OCI-LY1 (cell line): ENCODE measurements at regions not wholly inside any gene's neighbourhood (a gene's known extent, or its start where the extent isn't known, plus 50 kb on each side); places are given as distances from the start of the nearest gene placed in this dataset.

Experiments used
- H2AFZ ChIP-seq: fragments of 200-600 bp; sonication (generic), shearing (Covaris generic); 2 replicates; pipeline ENCODE4 v1.6.0; 2014; ENCODE audit warnings: antibody characterized with exemption, mild to moderate bottlenecking, low read length
- H3F3A ChIP-seq: fragments of 200-600 bp; sonication (generic), shearing (Covaris generic); 2 replicates; pipeline ENCODE4 v1.6.0; 2014; ENCODE audit warnings: mild to moderate bottlenecking, antibody characterized with exemption, low read length, moderate library complexity; ENCODE audit not compliant: insufficient read depth
- H3K27ac ChIP-seq: fragments of 200-600 bp; sonication (generic); 2 replicates; pipeline ENCODE4 v1.5.1; 2014; ENCODE audit warnings: low read length, mixed run types, mild to moderate bottlenecking, low read depth; ENCODE audit not compliant: poor library complexity, severe bottlenecking
- H3K27me3 ChIP-seq: fragments of 200-600 bp; sonication (generic); 2 replicates; pipeline ENCODE4 v1.6.0; 2014; ENCODE audit warnings: antibody characterized with exemption, mild to moderate bottlenecking, low read length, moderate library complexity; ENCODE audit not compliant: insufficient read depth
- H3K36me3 ChIP-seq: fragments of 200-600 bp; sonication (generic); 2 replicates; pipeline ENCODE4 v1.6.1; 2014; ENCODE audit warnings: mild to moderate bottlenecking, antibody characterized with exemption, low read length, moderate library complexity, mixed read lengths; ENCODE audit not compliant: insufficient read depth
- H3K4me1 ChIP-seq: fragments of 200-600 bp; sonication (generic); 2 replicates; pipeline ENCODE4 v1.5.1; 2014; ENCODE audit warnings: mild to moderate bottlenecking, low read length, moderate library complexity; ENCODE audit not compliant: insufficient read depth, severe bottlenecking
- H3K4me2 ChIP-seq: fragments of 200-600 bp; sonication (generic), shearing (Covaris generic); 2 replicates; pipeline ENCODE4 v1.6.1; 2014; ENCODE audit warnings: low read length
- H3K4me3 ChIP-seq: fragments of 200-600 bp; sonication (generic); 2 replicates; pipeline ENCODE4 v1.5.1; 2014; ENCODE audit warnings: low read length, low read depth, mild to moderate bottlenecking, mixed read lengths; ENCODE audit not compliant: poor library complexity, severe bottlenecking
- H3K79me2 ChIP-seq: fragments of 200-600 bp; shearing (Covaris generic); 2 replicates; pipeline ENCODE4 v1.6.1; 2016; ENCODE audit warnings: mixed run types, low read length, mixed read lengths; ENCODE audit not compliant: insufficient read depth
- H3K9ac ChIP-seq: fragments of 200-600 bp; sonication (generic), shearing (Covaris generic); 2 replicates; pipeline ENCODE4 v1.6.1; 2014; ENCODE audit warnings: mild to moderate bottlenecking, low read length, mixed read lengths
- H3K9me2 ChIP-seq: fragments of 200-600 bp; sonication (generic), shearing (Covaris generic); 2 replicates; pipeline ENCODE4 v1.6.1; 2014; ENCODE audit warnings: low read depth, mild to moderate bottlenecking, low read length, mixed read lengths
- H3K9me3 ChIP-seq: fragments of 200-600 bp; shearing (Covaris generic); 2 replicates; pipeline ENCODE4 v1.6.1; 2014; ENCODE audit warnings: low read length, mixed read lengths
- H4K20me1 ChIP-seq: fragments of 200-600 bp; sonication (generic), shearing (Covaris generic); 2 replicates; pipeline ENCODE4 v1.6.0; 2016; ENCODE audit warnings: mild to moderate bottlenecking, low read length; ENCODE audit not compliant: insufficient read depth
- EZH2 ChIP-seq: fragments of 200-600 bp; sonication (generic), shearing (Covaris generic); IDR thresholded peaks from 2 replicates; pipeline ENCODE4 v1.8.0; 2017; ENCODE audit warnings: borderline replicate concordance, mixed run types, mild to moderate bottlenecking, antibody characterized with exemption, low read length, moderate library complexity, mixed read lengths
- TF ChIP-seq, protein P1 (sequence below): fragments of 200-600 bp; sonication (generic), shearing (Covaris generic); IDR thresholded peaks from 2 replicates; pipeline ENCODE4 v1.5.1; 2017; ENCODE audit warnings: mild to moderate bottlenecking, antibody characterized with exemption, low read length, moderate library complexity, mixed read lengths

DNA sequence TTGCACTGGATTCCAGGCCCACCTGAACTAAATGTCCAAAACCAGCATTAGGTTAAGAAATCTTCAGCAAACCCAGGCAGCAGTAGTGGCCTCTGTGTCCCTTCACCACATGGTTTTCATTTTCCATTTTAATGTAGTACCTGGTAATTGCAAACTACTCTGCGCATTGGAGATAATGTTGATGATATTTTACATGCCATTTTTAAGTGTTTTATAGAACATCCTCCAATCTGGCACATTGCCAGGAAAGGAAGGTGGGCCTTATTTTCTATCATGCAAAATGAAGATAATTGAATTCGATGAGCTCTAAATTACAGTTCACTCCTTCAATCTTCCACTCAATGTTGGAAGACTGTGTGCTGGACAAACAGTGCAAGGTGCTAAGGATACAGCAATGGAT lies 89.5 kb downstream of the ZC3H11B start:
- H3K27me3 ChIP-seq: no peaks in the 10 kb centered on the region
- no peak for TF ChIP-seq EZH2
- TF ChIP-seq, protein P1, sequence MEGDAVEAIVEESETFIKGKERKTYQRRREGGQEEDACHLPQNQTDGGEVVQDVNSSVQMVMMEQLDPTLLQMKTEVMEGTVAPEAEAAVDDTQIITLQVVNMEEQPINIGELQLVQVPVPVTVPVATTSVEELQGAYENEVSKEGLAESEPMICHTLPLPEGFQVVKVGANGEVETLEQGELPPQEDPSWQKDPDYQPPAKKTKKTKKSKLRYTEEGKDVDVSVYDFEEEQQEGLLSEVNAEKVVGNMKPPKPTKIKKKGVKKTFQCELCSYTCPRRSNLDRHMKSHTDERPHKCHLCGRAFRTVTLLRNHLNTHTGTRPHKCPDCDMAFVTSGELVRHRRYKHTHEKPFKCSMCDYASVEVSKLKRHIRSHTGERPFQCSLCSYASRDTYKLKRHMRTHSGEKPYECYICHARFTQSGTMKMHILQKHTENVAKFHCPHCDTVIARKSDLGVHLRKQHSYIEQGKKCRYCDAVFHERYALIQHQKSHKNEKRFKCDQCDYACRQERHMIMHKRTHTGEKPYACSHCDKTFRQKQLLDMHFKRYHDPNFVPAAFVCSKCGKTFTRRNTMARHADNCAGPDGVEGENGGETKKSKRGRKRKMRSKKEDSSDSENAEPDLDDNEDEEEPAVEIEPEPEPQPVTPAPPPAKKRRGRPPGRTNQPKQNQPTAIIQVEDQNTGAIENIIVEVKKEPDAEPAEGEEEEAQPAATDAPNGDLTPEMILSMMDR: no peak
- no peaks in the 10 kb centered on the region for H3F3A ChIP-seq
- H3K36me3 ChIP-seq: no peaks in the 10 kb centered on the region
- H3K4me2 ChIP-seq: no peak overlapping the region
- H4K20me1 ChIP-seq: no peaks in the 10 kb centered on the region
- no peak overlapping the region for H3K4me3 ChIP-seq
- H3K79me2 ChIP-seq: no peaks in the 10 kb centered on the region
- H3K9me2 ChIP-seq: no peaks in the 10 kb centered on the region
- no peaks in the 10 kb centered on the region for H3K4me1 ChIP-seq
- no peaks in the 10 kb centered on the region for H3K9me3 ChIP-seq
- no peak overlapping the region for H3K27ac ChIP-seq
- no peak overlapping the region for H3K9ac ChIP-seq
- no peak overlapping the region for H2AFZ ChIP-seq

DNA sequence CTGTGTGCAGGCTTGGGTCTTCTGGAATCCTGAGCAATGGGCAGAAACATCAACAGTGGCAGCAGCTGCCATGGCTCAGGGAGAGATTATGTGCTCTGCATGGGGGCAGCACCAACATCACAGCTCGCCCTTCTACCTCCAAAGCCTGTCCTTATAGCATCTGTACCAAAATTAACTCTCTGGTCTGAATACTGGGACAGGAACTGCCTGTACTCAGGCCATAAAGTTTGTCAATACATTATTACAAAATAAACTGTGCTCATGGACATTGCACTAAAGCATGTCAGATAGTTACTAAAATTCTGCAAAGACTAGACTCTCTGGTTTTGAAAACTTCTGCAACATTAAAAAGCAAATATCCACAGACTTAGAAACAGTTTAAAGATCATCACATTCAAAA lies 91.6 kb downstream of the ZC3H11B start:
- Histone ChIP-seq H3K36me3 (no peaks in the 10 kb centered on the region), H3K79me2 (no peaks in the 10 kb centered on the region), H3K27ac (no peak overlapping the region), H3K9ac (no peak overlapping the region), H3K27me3 (no peaks in the 10 kb centered on the region), H4K20me1 (no peaks in the 10 kb centered on the region), H3K4me2 (no peak overlapping the region), H2AFZ (no peak overlapping the region), H3K9me3 (no peaks in the 10 kb centered on the region), H3F3A (no peaks in the 10 kb centered on the region), H3K9me2 (no peaks in the 10 kb centered on the region), H3K4me3 (no peak overlapping the region), H3K4me1 (no peaks in the 10 kb centered on the region)
- TF ChIP-seq, protein P1: no peak
- TF ChIP-seq EZH2: no peak

DNA sequence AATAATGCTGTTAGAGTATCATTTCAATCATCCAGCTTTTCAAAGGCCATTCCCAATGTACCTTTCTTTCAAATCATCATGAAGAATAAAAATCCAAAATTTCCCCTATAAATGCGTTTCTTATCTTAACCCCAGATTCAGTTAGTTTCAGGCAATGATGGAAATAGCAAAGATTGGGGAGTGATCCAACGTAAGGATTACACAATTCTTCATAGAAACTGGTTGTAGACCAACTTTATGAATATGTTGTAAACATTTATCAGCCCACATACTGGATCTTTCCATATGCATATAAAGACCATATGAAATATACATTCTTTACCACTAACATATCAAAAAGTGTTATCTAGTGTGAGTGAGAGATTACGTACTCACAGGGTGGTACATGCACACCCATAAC lies 92.7 kb downstream of the ZC3H11B start:
- no peaks in the 10 kb centered on the region for H4K20me1 ChIP-seq
- H3K9ac ChIP-seq: no peak overlapping the region
- no peaks in the 10 kb centered on the region for H3K36me3 ChIP-seq
- H3K27ac ChIP-seq: no peak overlapping the region
- H3K4me3 ChIP-seq: no peak overlapping the region
- no peaks in the 10 kb centered on the region for H3K27me3 ChIP-seq
- no peaks in the 10 kb centered on the region for H3K9me2 ChIP-seq
- H3F3A ChIP-seq: no peaks in the 10 kb centered on the region
- no peaks in the 10 kb centered on the region for H3K4me1 ChIP-seq
- H2AFZ ChIP-seq: no peak overlapping the region
- H3K79me2 ChIP-seq: no peaks in the 10 kb centered on the region
- H3K4me2 ChIP-seq: no peak overlapping the region
- TF ChIP-seq, protein P1: no peak
- TF ChIP-seq EZH2: no peak
- H3K9me3 ChIP-seq: no peaks in the 10 kb centered on the region

DNA sequence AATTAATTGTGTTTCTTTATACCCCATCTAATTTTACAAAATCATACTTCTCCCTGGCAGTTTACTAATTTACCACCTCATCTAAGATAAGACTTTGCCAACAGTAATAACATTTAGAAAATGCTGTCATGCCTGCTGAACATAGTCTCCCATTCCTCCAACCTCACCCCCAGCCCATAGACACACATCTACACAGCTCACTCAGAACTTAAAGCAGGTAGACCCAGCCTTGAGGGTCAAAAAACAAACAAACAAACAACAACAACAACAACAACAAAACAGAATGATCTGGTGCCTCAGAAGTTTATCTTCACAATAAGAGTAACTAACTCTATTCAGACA lies 94.0 kb downstream of the ZC3H11B start:
- no peak for TF ChIP-seq EZH2
- TF ChIP-seq, protein P1: no peak
- Histone ChIP-seq H3K27me3 (no peaks in the 10 kb centered on the region), H3K4me2 (no peak overlapping the region), H3K4me1 (no peaks in the 10 kb centered on the region), H3K27ac (no peak overlapping the region), H2AFZ (no peak overlapping the region), H3K79me2 (no peaks in the 10 kb centered on the region), H3K9me3 (no peaks in the 10 kb centered on the region), H3K4me3 (no peak overlapping the region), H3K9ac (no peak overlapping the region), H4K20me1 (no peaks in the 10 kb centered on the region), H3K36me3 (no peaks in the 10 kb centered on the region), H3F3A (no peaks in the 10 kb centered on the region), H3K9me2 (no peaks in the 10 kb centered on the region)
